ENCODE measurements at regions not wholly inside any gene's neighbourhood (a gene's known extent, or its start where the extent isn't known, plus 50 kb on each side); places are given as distances from the start of the nearest gene placed in this dataset.

DNA sequence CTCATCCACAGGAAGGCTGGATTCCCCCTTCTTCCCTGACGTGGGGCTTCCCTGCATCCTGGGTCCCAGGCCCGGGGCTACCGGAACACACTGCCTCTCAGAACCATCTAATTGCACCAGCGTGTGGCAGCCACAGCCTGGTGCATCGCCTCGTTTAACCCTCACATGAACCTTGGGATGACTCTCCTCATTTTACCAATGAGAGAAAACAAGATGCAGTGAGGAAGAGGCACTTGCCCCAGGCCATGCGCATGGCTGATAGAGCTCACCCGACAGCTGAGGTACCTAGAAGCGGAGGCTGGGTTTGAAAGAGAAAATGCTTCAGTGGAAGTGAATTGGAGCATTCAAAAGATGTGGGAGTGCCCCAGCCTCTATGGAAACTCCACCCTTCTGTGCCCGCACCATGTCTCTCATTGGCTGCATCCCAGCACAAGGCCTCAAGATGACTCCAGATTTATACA, 162.3 kb downstream of the KATNIP start:
- 75% methylated on average over 1 of the region's 10 CpGs for WGBS (ENCODE audit: insufficient coverage)
- Histone ChIP-seq H3K4me3 (ENCODE audit: low read length) (no peak overlapping the region), H3K9me3 (replicated peaks; ENCODE audit: control insufficient read depth, low read depth, low read length) (no peaks in the 10 kb centered on the region), H3K27me3 (ENCODE audit: control insufficient read depth, insufficient read depth, low read length) (no peaks in the 10 kb centered on the region), H3K27ac (ENCODE audit: low read length) (no peak overlapping the region), H3K4me1 (ENCODE audit: control insufficient read depth, insufficient read depth, low read length) (peaks cover 1% of the 10 kb centered on the region), H3K36me3 (ENCODE audit: control insufficient read depth, insufficient read depth, low read length) (peaks cover 13% of the 10 kb centered on the region)
- DNase-seq = no peak

DNA sequence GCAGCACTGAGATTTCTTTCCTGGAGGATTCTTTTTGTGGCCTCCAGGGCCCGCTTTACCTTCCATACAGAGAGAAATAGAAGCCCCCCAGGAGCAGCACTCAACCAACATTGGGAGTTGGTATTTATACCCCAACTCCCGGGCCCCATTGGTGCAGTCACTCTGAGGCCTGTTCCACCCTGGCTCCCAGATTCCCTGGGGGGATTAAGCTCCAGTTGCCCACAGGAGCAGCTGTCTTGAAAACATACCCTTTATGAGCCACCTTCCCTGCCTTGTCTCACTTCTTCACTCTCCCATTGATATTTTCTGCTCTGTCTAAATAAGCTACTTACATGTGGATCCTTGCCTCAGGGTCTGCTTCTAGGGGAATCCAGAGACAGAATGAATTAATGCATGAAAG, 167.8 kb downstream of the KATNIP start:
- no peak overlapping the region for H3K4me3 ChIP-seq (ENCODE audit: low read length)
- H3K27ac ChIP-seq (ENCODE audit: low read length) = peak overlapping the region; percentile 72
- DNase-seq = peak; percentile 50
- H3K4me1 ChIP-seq (ENCODE audit: control insufficient read depth, insufficient read depth, low read length) = peaks cover 44% of the 10 kb centered on the region
- H3K27me3 ChIP-seq (ENCODE audit: control insufficient read depth, insufficient read depth, low read length) = no peaks in the 10 kb centered on the region
- H3K36me3 ChIP-seq (ENCODE audit: control insufficient read depth, insufficient read depth, low read length) = no peaks in the 10 kb centered on the region
- H3K9me3 ChIP-seq (replicated peaks; ENCODE audit: control insufficient read depth, low read depth, low read length) = no peaks in the 10 kb centered on the region
- WGBS (ENCODE audit: insufficient coverage) = 0% methylated on average over 1 of the region's 2 CpGs

DNA sequence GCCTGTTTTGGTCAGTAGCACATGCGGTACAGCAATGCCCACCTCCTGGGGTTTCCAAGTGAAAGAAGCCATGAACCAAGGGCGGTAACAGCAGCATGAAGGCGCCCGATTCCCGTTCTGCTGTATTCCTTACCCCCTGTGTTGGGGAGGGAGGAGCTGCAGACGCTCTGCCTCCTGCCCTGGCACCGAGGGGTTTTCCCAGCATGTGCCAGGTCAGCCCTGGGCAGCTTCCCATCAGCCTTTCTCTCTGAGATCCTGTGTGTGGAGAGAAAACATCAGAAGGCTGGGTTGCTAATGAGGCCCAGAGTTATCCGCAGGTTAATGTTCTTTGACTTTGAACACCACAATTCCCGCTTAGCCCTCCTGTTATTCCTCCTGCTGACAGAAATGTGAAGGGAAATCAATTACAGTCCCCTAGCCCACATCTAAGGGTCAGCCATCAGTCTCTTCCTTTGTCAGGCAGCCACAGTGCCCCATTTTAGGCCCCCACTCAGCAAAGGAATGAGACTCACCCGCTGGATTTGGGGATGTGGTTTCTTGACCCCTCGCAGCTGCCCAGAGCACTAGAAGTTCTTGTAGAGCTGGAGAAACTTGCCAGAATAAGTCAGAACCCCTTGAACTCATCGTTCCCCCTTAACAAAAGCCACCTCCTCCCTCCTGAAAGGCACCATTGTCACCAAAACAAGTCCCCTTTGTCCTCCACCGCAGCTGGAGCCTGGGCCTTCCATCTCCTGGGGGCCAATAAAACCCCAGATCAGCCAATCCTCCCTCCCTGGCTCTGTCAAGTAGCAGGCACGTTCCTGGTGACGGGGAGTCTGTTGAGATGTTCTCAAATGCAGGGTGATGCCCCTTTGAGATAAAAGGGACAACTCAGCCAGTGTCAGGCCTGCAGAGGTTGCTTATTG, 168.5 kb downstream of the KATNIP start:
- H3K4me3 ChIP-seq (ENCODE audit: low read length) = no peak overlapping the region
- peak; percentile 66 for DNase-seq

DNA sequence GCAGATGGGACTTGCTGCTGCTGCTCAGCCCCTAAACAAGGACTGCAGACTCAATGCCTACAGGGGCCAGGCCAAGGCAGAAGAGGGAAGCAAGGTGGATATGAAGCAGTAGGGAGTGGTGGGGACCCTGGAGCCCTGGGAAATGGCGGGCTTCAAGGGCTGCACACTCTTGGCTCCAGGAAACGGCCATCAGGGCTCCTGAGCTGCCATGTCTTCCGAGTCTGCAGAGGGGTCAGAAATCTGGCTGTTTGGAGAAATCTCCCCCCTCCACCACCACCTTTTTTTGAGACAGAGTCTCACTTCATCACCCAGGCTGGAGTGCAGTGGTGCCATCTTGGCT, 169.1 kb downstream of the KATNIP start:
- H3K4me1 ChIP-seq (ENCODE audit: control insufficient read depth, insufficient read depth, low read length) = peaks cover 57% of the 10 kb centered on the region
- peak overlapping the region; percentile 29 for H3K27ac ChIP-seq (ENCODE audit: low read length)
- no peak overlapping the region for H3K4me3 ChIP-seq (ENCODE audit: low read length)

More for the DNA sequence above, 168.5 kb downstream of the KATNIP start:
- Histone ChIP-seq H3K9me3 (replicated peaks; ENCODE audit: control insufficient read depth, low read depth, low read length) (no peaks in the 10 kb centered on the region), H3K27ac (ENCODE audit: low read length) (peak overlapping the region; percentile 72), H3K36me3 (ENCODE audit: control insufficient read depth, insufficient read depth, low read length) (peaks cover 3% of the 10 kb centered on the region), H3K27me3 (ENCODE audit: control insufficient read depth, insufficient read depth, low read length) (no peaks in the 10 kb centered on the region), H3K4me1 (ENCODE audit: control insufficient read depth, insufficient read depth, low read length) (peaks cover 51% of the 10 kb centered on the region)
- 59% methylated on average over 8 of the region's 15 CpGs for WGBS (ENCODE audit: insufficient coverage)

DNA sequence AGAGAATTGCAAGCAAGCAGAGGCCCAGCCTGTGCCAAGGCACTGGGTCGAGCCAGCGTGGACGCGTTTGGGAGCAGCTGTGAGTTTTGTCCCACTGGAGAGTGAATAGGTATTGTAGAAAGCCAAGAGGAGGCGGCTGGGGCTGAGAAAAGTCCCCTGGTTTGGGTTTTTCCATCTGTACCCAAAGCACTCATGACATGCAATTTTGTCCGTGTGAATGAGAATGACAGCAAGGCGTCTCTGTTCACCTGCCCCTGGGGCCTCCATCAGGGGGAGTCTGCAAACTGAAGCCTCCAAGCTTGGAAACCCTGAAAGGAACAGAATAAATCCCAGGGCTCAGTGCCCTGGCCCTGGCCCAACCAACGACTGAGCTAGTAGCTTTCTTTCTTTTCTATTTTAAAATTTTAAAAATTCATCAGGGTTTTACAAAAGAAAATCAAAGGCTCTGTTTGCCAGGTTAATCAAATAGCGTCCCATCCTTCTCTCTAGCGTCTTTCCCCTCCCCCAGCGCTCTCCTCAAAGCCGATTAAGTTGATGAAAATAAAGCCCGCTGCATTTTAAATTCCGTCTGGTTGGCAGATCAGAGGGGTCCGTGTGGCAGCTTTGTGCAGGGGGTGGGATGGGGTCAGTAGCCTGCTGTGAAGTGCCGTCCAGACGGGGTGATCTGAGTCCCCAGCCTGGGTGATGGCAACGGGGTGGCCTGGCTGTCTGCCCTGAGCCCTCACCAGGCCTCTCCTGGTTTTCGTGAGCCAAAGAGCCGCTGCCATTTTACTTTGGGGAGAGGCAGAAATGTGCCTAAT, 171.0 kb downstream of the KATNIP start:
- DNase-seq = peak; percentile 78
- H3K27ac ChIP-seq (ENCODE audit: low read length) = peak overlapping the region; percentile 87
- WGBS (ENCODE audit: insufficient coverage) = 14% methylated on average over 14 of the region's 20 CpGs
- peaks cover 76% of the 10 kb centered on the region for H3K4me1 ChIP-seq (ENCODE audit: control insufficient read depth, insufficient read depth, low read length)
- H3K9me3 ChIP-seq (replicated peaks; ENCODE audit: control insufficient read depth, low read depth, low read length) = no peaks in the 10 kb centered on the region
- peak overlapping the region; percentile 17 for H3K4me3 ChIP-seq (ENCODE audit: low read length)
- peaks cover 8% of the 10 kb centered on the region for H3K36me3 ChIP-seq (ENCODE audit: control insufficient read depth, insufficient read depth, low read length)
- no peaks in the 10 kb centered on the region for H3K27me3 ChIP-seq (ENCODE audit: control insufficient read depth, insufficient read depth, low read length)

More for the DNA sequence above, 169.1 kb downstream of the KATNIP start:
- 90% methylated on average over 2 of the region's 3 CpGs for WGBS (ENCODE audit: insufficient coverage)
- H3K9me3 ChIP-seq (replicated peaks; ENCODE audit: control insufficient read depth, low read depth, low read length) = no peaks in the 10 kb centered on the region
- no peak for DNase-seq
- H3K27me3 ChIP-seq (ENCODE audit: control insufficient read depth, insufficient read depth, low read length) = no peaks in the 10 kb centered on the region
- H3K36me3 ChIP-seq (ENCODE audit: control insufficient read depth, insufficient read depth, low read length) = peaks cover 3% of the 10 kb centered on the region

DNA sequence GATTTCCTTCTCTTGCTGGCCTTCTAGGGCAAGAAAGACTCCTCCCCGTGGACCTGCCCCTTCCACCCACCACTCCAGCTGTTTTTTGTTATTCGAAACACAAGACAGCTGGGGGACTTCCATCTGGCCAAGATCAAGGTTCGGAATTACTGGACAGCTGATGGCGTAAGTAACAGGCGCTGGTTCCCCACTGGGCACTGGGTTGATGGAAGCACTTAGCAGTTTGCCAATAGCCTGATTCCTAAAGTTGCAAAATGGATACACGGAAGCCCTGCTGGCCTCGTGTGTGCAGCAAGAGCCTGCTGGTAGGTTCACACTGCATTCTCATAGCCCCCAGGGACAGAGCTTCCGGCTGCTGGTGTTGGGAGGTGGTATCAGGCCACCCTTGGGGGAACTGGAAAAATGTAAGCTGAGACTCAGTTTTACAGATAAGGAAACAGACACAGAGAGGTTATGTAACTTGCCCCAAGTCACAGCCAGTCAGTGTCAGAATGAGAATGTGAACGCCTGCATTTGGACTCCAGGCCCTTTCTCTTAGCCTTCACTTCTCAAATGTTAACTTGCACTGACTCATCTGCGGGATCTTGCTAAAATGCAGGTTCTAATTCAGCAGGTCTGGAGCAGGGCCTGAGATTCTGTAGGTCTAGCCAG, 171.7 kb downstream of the KATNIP start:
- peak; percentile 93 for DNase-seq
- no peaks in the 10 kb centered on the region for H3K9me3 ChIP-seq (replicated peaks; ENCODE audit: control insufficient read depth, low read depth, low read length)

DNA sequence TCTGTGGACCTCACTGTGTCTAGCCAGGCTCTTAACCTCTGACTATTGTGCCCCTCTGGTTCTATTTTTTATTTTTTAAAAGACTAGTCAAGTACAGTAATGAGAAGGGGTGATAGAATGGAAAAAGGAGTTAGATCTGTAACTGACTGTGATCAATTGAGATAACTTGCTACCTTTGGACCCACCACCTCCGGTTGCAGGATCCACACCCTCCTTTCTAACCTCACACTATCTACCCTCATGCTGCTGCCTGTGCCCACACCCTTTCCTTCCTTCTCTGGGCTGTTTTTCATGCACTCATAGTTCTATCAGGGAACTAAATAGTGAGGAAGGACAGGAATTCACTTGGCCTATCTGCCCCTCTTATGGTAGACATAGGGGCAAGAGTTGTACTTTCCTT, 172.3 kb downstream of the KATNIP start:
- Histone ChIP-seq H3K4me3 (ENCODE audit: low read length) (no peak overlapping the region), H3K9me3 (replicated peaks; ENCODE audit: control insufficient read depth, low read depth, low read length) (no peaks in the 10 kb centered on the region), H3K27ac (ENCODE audit: low read length) (no peak overlapping the region), H3K36me3 (ENCODE audit: control insufficient read depth, insufficient read depth, low read length) (peaks cover 18% of the 10 kb centered on the region), H3K4me1 (ENCODE audit: control insufficient read depth, insufficient read depth, low read length) (peaks cover 78% of the 10 kb centered on the region), H3K27me3 (ENCODE audit: control insufficient read depth, insufficient read depth, low read length) (no peaks in the 10 kb centered on the region)
- no CpG with 5 or more reads among the region's 1 CpG for WGBS (ENCODE audit: insufficient coverage)
- no peak for DNase-seq

More for the DNA sequence above, 171.7 kb downstream of the KATNIP start:
- Histone ChIP-seq H3K27ac (ENCODE audit: low read length) (peak overlapping the region; percentile 87), H3K36me3 (ENCODE audit: control insufficient read depth, insufficient read depth, low read length) (peaks cover 15% of the 10 kb centered on the region), H3K4me1 (ENCODE audit: control insufficient read depth, insufficient read depth, low read length) (peaks cover 79% of the 10 kb centered on the region), H3K4me3 (ENCODE audit: low read length) (no peak overlapping the region), H3K27me3 (ENCODE audit: control insufficient read depth, insufficient read depth, low read length) (no peaks in the 10 kb centered on the region)
- WGBS (ENCODE audit: insufficient coverage) = 46% methylated on average over 8 of the region's 10 CpGs

DNA sequence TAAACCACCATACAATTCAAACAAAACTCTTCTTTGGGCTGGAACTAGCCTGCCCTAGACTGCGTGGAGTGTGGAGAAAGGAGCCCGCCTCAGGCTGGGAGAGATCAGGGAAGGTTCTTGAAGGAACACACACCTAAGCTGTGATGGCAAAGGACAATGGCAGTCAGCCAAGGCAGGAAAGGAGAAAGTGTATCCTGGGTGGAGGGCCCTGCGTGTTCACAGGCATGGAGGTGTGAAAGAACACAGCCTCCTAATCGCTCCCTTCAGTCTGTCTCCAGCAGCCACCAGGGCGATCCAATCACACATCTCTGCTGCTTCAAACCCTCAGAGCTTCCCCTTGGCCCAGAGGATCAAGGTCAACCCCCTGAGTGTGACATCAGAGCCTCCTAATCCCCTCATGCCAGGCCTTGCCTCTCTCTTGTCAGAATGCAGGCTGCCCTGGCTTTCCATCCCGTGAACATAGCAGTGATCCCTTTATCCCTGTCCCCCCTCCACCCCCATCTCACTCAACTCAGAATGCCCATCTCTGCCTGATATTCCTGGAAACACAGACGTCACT, 173.0 kb downstream of the KATNIP start:
- Histone ChIP-seq H3K27ac (ENCODE audit: low read length) (no peak overlapping the region), H3K4me1 (ENCODE audit: control insufficient read depth, insufficient read depth, low read length) (peaks cover 70% of the 10 kb centered on the region), H3K27me3 (ENCODE audit: control insufficient read depth, insufficient read depth, low read length) (no peaks in the 10 kb centered on the region), H3K9me3 (replicated peaks; ENCODE audit: control insufficient read depth, low read depth, low read length) (no peaks in the 10 kb centered on the region), H3K4me3 (ENCODE audit: low read length) (no peak overlapping the region), H3K36me3 (ENCODE audit: control insufficient read depth, insufficient read depth, low read length) (peaks cover 18% of the 10 kb centered on the region)
- 88% methylated on average over 5 of the region's 7 CpGs for whole genome bisulfite sequencing (ENCODE audit: insufficient coverage)
- DNase-seq = no peak

DNA sequence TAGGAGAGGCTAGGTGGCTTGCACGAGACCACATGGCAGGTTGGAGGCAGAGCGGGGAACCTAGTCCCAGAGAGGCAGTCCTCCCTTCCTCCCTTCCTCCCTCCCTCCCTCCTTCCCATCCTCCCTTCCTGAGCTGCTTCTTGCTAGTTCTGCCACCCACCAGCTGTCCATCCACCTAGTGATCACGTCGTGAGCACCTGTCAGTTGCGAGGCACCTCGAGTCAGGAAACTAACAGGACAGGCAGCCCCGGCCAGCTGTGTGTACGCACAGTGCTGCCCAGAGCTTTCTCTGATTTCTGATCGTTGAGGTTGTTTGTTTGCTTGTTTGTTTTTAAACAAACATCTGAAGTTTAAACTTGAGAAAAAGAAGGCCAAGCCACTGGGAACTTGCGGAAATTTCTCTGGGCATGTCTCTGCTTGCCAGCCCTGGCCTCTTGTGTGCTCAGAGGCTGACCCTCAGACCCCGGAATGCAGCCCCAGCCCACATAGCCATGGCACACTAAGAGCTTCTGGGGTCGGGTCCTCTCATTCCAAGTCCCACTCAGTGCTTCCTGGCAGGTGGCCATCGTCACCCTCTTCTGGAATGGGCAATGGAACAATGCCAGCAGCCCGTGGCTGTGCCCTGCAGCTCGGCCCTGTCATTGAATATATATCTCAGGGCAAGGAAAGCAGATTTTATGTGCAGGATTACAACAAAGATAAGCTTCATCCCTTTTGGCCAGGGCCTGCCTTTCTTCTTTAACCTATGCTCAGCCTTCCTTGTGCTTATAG, 174.0 kb downstream of the KATNIP start:
- 79% methylated on average over 11 of the region's 15 CpGs for WGBS (ENCODE audit: insufficient coverage)
- peaks cover 61% of the 10 kb centered on the region for H3K4me1 ChIP-seq (ENCODE audit: control insufficient read depth, insufficient read depth, low read length)
- H3K27me3 ChIP-seq (ENCODE audit: control insufficient read depth, insufficient read depth, low read length) = no peaks in the 10 kb centered on the region
- DNase-seq = no peak
- peaks cover 18% of the 10 kb centered on the region for H3K36me3 ChIP-seq (ENCODE audit: control insufficient read depth, insufficient read depth, low read length)
- no peak overlapping the region for H3K4me3 ChIP-seq (ENCODE audit: low read length)
- peak overlapping the region; percentile 35 for H3K27ac ChIP-seq (ENCODE audit: low read length)
- no peaks in the 10 kb centered on the region for H3K9me3 ChIP-seq (replicated peaks; ENCODE audit: control insufficient read depth, low read depth, low read length)

All from muscle of leg (tissue), 3 donors.